HPDE6-E6E7 (cell line): ENCODE measurements at regions not wholly inside any gene's neighbourhood (a gene's known extent, or its start where the extent isn't known, plus 50 kb on each side); places are given as distances from the start of the nearest gene placed in this dataset.

ENCODE experiments used
- DNase-seq: peaks from one replicate; pipeline ENCODE4 v3.0.0; 2011; ENCODE audit warnings: missing footprints; ENCODE audit errors: extremely low spot score

GRCh38 chr2:72004201-72004915 lies 143.3 kb downstream of the CYP26B1 start:
- DNase-seq: no peak

- DNase-seq: no peak
These were observed 143.9 kb downstream of the CYP26B1 start for GRCh38 chr2:72003796-72004195.

GRCh38 chr2:72003124-72003523 lies 144.5 kb downstream of the CYP26B1 start:
- no peak for DNase-seq

- DNase-seq: no peak
These were observed 145.5 kb downstream of the CYP26B1 start for GRCh38 chr2:72001937-72002690.

GRCh38 chr2:72000110-72000509 lies 147.6 kb downstream of the CYP26B1 start:
- DNase-seq: no peak

- no peak for DNase-seq
These were observed 148.1 kb downstream of the CYP26B1 start for GRCh38 chr2:71999580-71999979.

GRCh38 chr2:71997843-71998242 lies 149.8 kb downstream of the CYP26B1 start:
- no peak for DNase-seq

GRCh38 chr2:71995067-71995665 lies 152.5 kb downstream of the CYP26B1 start:
- DNase-seq: no peak

GRCh38 chr2:71992036-71992435 lies 155.6 kb downstream of the CYP26B1 start:
- DNase-seq: no peak

GRCh38 chr2:71991397-71991796 lies 156.3 kb downstream of the CYP26B1 start:
- no peak for DNase-seq

GRCh38 chr2:71990826-71991225 lies 156.8 kb downstream of the CYP26B1 start:
- no peak for DNase-seq

- no peak for DNase-seq
These were observed 157.5 kb downstream of the CYP26B1 start for GRCh38 chr2:71990122-71990521.

- DNase-seq: no peak
These were observed 158.0 kb downstream of the CYP26B1 start for GRCh38 chr2:71989671-71990070.

GRCh38 chr2:71988170-71988569 lies 159.5 kb downstream of the CYP26B1 start:
- DNase-seq: no peak

- no peak for DNase-seq
These were observed 171.0 kb downstream of the CYP26B1 start for GRCh38 chr2:71976685-71977084.

GRCh38 chr2:71974846-71975245 lies 172.8 kb downstream of the CYP26B1 start:
- no peak for DNase-seq

GRCh38 chr2:71971493-71971892 lies 176.2 kb downstream of the CYP26B1 start:
- no peak for DNase-seq

- DNase-seq: no peak
These were observed 182.1 kb downstream of the CYP26B1 start for GRCh38 chr2:71965530-71965929.

- no peak for DNase-seq
These were observed 184.6 kb downstream of the CYP26B1 start for GRCh38 chr2:71962911-71963694.

GRCh38 chr2:71962350-71962749 lies 185.3 kb downstream of the CYP26B1 start:
- DNase-seq: no peak

- no peak for DNase-seq
These were observed 186.2 kb downstream of the CYP26B1 start for GRCh38 chr2:71961289-71962027.
